Activated CD4-positive, alpha-beta T cell treated with anti-CD3 and anti-CD28 coated beads, Interleukin-2, amount 50 U/mL, for 24 hours (primary cell): ENCODE measurements at regions not wholly inside any gene's neighbourhood (a gene's known extent, or its start where the extent isn't known, plus 50 kb on each side); places are given as distances from the start of the nearest gene placed in this dataset.

Experiments used
- DNase-seq, 2 donors: peaks; one replicate each; pipeline ENCODE4 v3.0.0-alpha.2; 2020; ENCODE audit warnings: low read depth in 1 of 2, low spot score in 1 of 2

- no peak for DNase-seq
Observed at GRCh38 chr6:147712841-147713240, 204.4 kb downstream of the SAMD5 start.

GRCh38 chr6:147715035-147715434, 206.5 kb downstream of the SAMD5 start:
- no peak for DNase-seq

GRCh38 chr6:147716434-147716833, 207.9 kb downstream of the SAMD5 start:
- no peak for DNase-seq

GRCh38 chr6:147717991-147718390, 209.5 kb downstream of the SAMD5 start:
- DNase-seq = no peak

- DNase-seq = no peak
Observed at GRCh38 chr6:147722158-147722557, 213.7 kb downstream of the SAMD5 start.

GRCh38 chr6:147724454-147724853, 216.0 kb downstream of the SAMD5 start:
- DNase-seq = no peak

GRCh38 chr6:147726342-147726741, 217.9 kb downstream of the SAMD5 start:
- DNase-seq = no peak

- no peak for DNase-seq
Observed at GRCh38 chr6:147728903-147729302, 220.4 kb downstream of the SAMD5 start.

GRCh38 chr6:147733686-147734085, 225.2 kb downstream of the SAMD5 start:
- no peak for DNase-seq

GRCh38 chr6:147734151-147734550, 225.7 kb downstream of the SAMD5 start:
- DNase-seq = no peak

- DNase-seq = no peak
Observed at GRCh38 chr6:147735924-147736323, 227.4 kb downstream of the SAMD5 start.

GRCh38 chr6:147737115-147737514, 228.6 kb downstream of the SAMD5 start:
- DNase-seq = no peak

- no peak for DNase-seq
Observed at GRCh38 chr6:147738099-147738498, 229.6 kb downstream of the SAMD5 start.

- DNase-seq = no peak
Observed at GRCh38 chr6:147738516-147739162, 230.1 kb downstream of the SAMD5 start.

GRCh38 chr6:147740326-147740725, 231.8 kb downstream of the SAMD5 start:
- DNase-seq = no peak

GRCh38 chr6:147740916-147741315, 232.4 kb downstream of the SAMD5 start:
- no peak for DNase-seq

GRCh38 chr6:147741389-147741788, 232.9 kb downstream of the SAMD5 start:
- no peak for DNase-seq

GRCh38 chr6:147742440-147742839, 233.9 kb downstream of the SAMD5 start:
- no peak for DNase-seq

- no peak for DNase-seq
Observed at GRCh38 chr6:147744012-147744411, 235.5 kb downstream of the SAMD5 start.

GRCh38 chr6:147749331-147749730, 240.8 kb downstream of the SAMD5 start:
- no peak for DNase-seq

- no peak for DNase-seq
Observed at GRCh38 chr6:147750413-147750812, 241.9 kb downstream of the SAMD5 start.

GRCh38 chr6:147751232-147751631, 242.7 kb downstream of the SAMD5 start:
- no peak for DNase-seq

GRCh38 chr6:147752689-147753403, 244.4 kb downstream of the SAMD5 start:
- DNase-seq = no peak
